ENCODE measurements at regions not wholly inside any gene's neighbourhood (a gene's known extent, or its start where the extent isn't known, plus 50 kb on each side); places are given as distances from the start of the nearest gene placed in this dataset.
"Not testable (repeated sequence)": the region's sequence is repeated elsewhere in the genome, so short reads cannot be mapped to it uniquely, and the experiment has no call there.

DNA sequence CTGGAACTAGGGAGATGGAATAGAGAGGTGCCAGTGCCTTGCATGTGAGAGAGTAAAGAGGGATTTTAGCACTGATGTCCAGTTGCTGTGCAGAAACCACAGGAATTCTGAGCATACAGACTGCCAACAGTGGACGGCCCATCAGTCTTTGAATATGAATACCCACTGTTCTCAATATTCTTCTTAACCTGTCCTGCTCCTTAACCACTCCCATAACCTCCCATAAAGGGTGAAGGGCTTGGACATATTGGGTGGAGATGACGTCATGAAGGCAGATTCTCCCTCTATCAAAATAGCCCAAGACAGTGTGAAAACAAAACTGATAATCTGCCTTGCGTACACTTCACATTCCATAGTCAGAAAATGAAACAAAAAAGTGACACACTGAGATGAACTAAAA lies 1313.7 kb upstream of the PABPC4L start:
- Mint-ChIP-seq H3K27ac (no peak overlapping the region), H3K4me1 (ENCODE audit: low read depth) (no peaks in the 10 kb centered on the region), H3K36me3 (ENCODE audit: low read depth) (no peaks in the 10 kb centered on the region), H3K9me3 (peaks cover 14% of the 10 kb centered on the region), H3K27me3 (ENCODE audit: low read depth) (no peaks in the 10 kb centered on the region), H3K4me3 (no peak overlapping the region)
- DNase-seq (ENCODE audit: low spot score): no peak

DNA sequence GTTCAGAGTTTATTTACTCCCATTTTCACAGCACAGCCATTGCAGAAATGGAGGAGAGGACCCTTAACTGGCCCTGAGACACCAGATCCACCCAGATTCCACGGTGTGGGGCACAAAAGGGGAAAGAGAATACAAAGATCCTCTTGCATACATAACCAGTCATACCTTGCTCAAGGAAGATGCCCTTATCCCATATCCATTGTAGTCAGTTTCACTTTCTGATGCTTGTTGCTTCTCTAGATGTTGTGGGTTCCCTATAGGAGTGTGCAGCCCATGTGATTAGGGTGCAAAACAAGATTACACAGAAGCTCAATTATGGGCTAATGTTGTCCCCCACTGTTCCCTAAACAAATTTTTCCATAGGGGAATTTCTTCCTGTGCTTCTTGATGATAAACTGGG lies 1309.0 kb upstream of the PABPC4L start:
- Mint-ChIP-seq H3K4me3 (no peak overlapping the region), H3K27me3 (ENCODE audit: low read depth) (no peaks in the 10 kb centered on the region), H3K9me3 (peaks cover 7% of the 10 kb centered on the region), H3K4me1 (ENCODE audit: low read depth) (no peaks in the 10 kb centered on the region), H3K36me3 (ENCODE audit: low read depth) (no peaks in the 10 kb centered on the region), H3K27ac (no peak overlapping the region)
- DNase-seq (ENCODE audit: low spot score): no peak

DNA sequence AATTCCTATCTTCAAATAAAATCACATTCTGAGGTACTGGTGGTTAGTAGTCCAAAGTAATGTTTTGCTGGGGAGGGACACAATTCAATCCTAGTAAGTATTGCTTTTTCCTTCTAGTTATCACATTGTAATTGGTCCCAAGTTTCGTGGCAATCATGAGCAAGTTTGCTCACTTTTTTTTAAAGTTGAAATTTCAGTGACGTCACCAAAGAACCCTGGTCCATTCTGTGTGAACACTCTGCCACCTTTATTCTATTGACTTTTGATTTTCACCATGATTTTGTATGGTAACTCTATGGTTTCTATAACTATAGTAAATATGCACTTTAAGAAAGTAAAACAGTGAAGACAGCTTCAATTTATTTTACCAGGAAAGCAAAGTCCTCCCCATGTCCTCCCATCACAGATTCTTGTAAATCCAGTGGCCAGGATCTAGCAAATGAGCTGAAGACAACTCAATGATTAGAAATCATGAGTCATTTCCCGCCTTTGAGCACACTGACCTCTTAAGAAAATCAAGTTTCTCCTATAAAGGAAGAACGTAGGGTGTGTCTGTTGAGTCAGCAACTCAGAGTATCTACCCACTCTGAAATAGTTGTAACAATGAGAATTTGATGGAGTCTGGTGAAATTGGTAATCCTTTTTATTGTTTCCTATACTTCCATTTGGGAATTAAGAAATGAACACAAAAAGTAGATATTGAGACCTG lies 1306.6 kb upstream of the PABPC4L start:
- Mint-ChIP-seq H3K9me3 (peaks cover 6% of the 10 kb centered on the region), H3K4me3 (no peak overlapping the region), H3K27me3 (ENCODE audit: low read depth) (no peaks in the 10 kb centered on the region), H3K27ac (no peak overlapping the region), H3K4me1 (ENCODE audit: low read depth) (no peaks in the 10 kb centered on the region), H3K36me3 (ENCODE audit: low read depth) (no peaks in the 10 kb centered on the region)
- no peak for DNase-seq (ENCODE audit: low spot score)

DNA sequence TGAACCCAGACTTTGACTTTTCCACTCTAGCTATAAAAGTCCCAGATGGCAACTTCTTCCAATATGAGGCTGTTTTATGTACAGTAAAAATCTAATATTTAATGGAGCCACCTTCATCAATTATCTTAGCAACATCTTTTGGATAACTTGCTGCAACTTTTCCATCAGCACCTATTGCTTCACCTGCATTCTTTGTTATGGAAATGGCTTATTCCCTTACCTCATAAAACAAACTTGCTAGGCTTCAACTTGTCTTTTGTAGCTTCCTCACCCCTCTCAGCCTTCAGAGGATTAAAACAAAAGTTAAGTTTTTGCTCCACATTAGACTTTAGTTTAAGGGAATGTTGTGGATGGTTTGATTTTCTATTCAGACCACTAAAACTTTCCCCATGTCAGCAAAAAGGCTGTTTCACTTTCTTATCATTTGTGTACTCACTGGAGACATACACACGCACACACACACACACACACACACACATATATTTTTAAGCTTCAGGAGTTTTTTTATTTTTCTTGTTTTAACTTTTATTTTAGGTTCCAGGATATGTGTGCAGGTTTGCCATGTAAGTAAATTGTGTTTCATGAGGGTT lies 1296.1 kb upstream of the PABPC4L start:
- Mint-ChIP-seq H3K36me3 (ENCODE audit: low read depth) (no peaks in the 10 kb centered on the region), H3K4me3 (no peak overlapping the region), H3K9me3 (peaks cover 13% of the 10 kb centered on the region), H3K4me1 (ENCODE audit: low read depth) (no peaks in the 10 kb centered on the region), H3K27ac (no peak overlapping the region), H3K27me3 (ENCODE audit: low read depth) (no peaks in the 10 kb centered on the region)
- no peak for DNase-seq (ENCODE audit: low spot score)

DNA sequence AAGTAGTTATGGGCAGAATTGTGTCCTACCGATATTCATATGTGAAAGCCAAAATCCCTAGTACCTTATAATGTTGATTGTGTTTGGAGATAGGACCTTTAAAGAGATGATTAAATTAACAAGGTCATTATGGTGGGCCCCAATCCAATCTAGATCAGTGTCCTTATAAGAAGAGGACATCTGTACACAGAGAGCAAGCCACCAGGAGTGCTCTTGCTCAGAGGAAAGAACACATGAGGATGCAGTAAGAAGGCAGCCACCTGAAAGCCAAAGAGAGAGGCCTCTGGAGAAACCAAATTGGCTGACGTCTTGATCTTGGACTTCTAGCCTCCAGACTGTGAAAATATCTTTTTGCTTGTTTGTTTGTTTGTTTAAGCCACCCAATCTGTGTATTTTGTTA lies 1290.8 kb upstream of the PABPC4L start:
- no peaks in the 10 kb centered on the region for H3K4me1 Mint-ChIP-seq (ENCODE audit: low read depth)
- peaks cover 8% of the 10 kb centered on the region for H3K9me3 Mint-ChIP-seq
- H3K27me3 Mint-ChIP-seq (ENCODE audit: low read depth): no peaks in the 10 kb centered on the region
- no peak overlapping the region for H3K27ac Mint-ChIP-seq
- H3K4me3 Mint-ChIP-seq: no peak overlapping the region
- H3K36me3 Mint-ChIP-seq (ENCODE audit: low read depth): no peaks in the 10 kb centered on the region
- no peak for DNase-seq (ENCODE audit: low spot score)

DNA sequence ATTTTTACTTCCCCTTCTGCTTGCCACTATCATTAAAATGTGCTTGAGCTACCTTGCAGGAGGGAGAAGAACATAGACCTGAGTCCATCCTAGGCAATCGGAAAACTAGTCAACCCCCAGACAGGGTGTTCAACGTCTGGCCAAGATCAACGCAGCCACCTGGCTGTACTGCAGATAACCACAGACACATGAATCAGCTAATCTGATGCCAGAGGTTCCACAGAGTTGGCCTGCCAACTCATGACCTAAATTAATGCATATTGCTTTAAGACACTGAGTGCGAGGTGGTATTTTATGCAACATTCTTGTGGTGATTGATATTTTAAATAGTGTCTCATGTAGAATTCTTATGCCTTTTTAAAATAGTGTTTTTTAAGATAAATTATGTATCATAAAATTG lies 1283.8 kb upstream of the PABPC4L start:
- no peak overlapping the region for H3K4me3 Mint-ChIP-seq
- H3K36me3 Mint-ChIP-seq (ENCODE audit: low read depth): no peaks in the 10 kb centered on the region
- no peak overlapping the region for H3K27ac Mint-ChIP-seq
- no peak for DNase-seq (ENCODE audit: low spot score)
- peaks cover 9% of the 10 kb centered on the region for H3K9me3 Mint-ChIP-seq
- no peaks in the 10 kb centered on the region for H3K4me1 Mint-ChIP-seq (ENCODE audit: low read depth)
- H3K27me3 Mint-ChIP-seq (ENCODE audit: low read depth): no peaks in the 10 kb centered on the region

DNA sequence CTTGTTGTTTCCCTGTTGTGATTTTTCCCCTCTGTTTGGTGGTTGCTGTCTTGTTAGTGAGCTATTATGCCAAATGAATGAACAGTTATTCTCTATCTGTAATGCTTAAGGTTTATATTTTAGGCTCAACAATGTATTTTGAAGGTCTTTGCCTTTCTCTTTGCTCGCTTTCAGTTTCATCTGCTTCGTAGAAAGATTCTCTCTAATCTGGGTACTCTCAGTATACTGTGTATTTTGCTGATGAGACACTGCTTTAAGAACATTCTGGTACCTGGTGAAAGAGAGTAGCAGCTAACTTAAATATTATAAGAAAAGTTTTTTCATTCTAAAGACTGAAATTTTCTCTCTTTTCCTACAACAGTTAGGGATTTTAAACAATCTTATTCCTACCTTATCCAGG lies 1274.7 kb upstream of the PABPC4L start:
- H3K36me3 Mint-ChIP-seq (ENCODE audit: low read depth): no peaks in the 10 kb centered on the region
- H3K27me3 Mint-ChIP-seq (ENCODE audit: low read depth): no peaks in the 10 kb centered on the region
- no peak overlapping the region for H3K4me3 Mint-ChIP-seq
- H3K4me1 Mint-ChIP-seq (ENCODE audit: low read depth): no peaks in the 10 kb centered on the region
- DNase-seq (ENCODE audit: low spot score): no peak
- peaks cover 8% of the 10 kb centered on the region for H3K9me3 Mint-ChIP-seq
- no peak overlapping the region for H3K27ac Mint-ChIP-seq

DNA sequence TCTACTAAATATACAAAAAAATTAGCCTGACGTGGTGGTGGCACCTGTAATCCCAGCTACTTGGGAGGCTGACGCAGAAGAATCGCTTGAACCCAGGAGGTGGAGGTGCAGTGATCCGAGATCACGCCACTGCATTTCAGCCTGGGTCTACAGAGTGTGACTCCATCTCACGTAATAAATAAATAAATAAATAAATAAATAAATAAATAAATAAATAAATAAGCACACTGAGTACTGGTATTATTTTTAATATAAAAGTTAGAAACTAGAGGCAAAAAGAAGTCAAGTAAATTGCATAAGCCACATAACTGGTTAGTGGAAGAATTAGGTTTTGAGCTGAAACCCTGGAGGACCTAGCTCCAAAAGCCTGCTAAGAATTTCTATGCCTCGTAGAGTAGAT lies 1262.7 kb upstream of the PABPC4L start:
- H3K27ac Mint-ChIP-seq: no peak overlapping the region
- no peaks in the 10 kb centered on the region for H3K27me3 Mint-ChIP-seq (ENCODE audit: low read depth)
- no peak overlapping the region for H3K4me3 Mint-ChIP-seq
- peaks cover 17% of the 10 kb centered on the region for H3K9me3 Mint-ChIP-seq
- no peaks in the 10 kb centered on the region for H3K4me1 Mint-ChIP-seq (ENCODE audit: low read depth)
- no peaks in the 10 kb centered on the region for H3K36me3 Mint-ChIP-seq (ENCODE audit: low read depth)
- DNase-seq (ENCODE audit: low spot score): no peak

DNA sequence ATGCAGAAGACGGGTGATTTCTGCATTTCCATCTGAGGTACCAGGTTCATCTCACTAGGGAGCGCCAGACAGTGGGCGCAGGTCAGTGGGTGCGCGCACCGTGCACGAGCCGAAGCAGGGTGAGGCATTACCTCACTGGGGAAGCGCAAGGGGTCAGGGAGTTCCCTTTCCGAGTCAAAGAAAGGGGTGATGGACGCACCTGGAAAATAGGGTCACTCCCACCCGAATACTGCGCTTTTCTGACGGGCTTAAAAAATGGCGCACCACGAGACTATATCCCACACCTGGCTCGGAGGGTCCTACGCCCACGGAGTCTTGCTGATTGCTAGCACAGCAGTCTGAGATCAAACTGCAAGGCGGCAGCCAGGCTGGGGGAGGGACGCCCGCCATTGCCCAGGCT lies 1246.0 kb upstream of the PABPC4L start:
- H3K4me1 Mint-ChIP-seq (ENCODE audit: low read depth); DNase-seq (ENCODE audit: low spot score); H3K9me3 Mint-ChIP-seq; H3K27me3 Mint-ChIP-seq (ENCODE audit: low read depth); H3K27ac Mint-ChIP-seq; H3K36me3 Mint-ChIP-seq (ENCODE audit: low read depth); H3K4me3 Mint-ChIP-seq: not testable (repeated sequence)

DNA sequence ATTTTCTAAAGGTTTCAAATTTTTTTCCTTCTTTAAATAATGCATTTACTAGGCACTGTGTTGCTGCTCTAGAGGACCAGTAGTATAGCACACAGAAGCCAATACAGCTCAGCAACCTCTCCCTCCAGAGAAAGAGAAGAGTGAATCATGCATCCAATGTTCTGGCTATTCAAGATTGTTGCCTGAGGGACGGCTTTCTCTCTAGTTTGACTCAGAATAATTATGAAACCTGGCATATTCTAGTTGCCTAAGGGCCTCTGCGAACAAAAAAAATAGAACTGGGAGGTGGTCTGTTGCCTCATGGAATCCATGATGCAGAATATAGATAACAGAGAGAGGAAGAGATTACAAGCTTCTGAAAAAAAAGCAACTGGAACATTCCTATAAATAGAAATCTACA lies 1233.3 kb upstream of the PABPC4L start:
- Mint-ChIP-seq H3K4me1 (ENCODE audit: low read depth) (no peaks in the 10 kb centered on the region), H3K9me3 (peaks cover 15% of the 10 kb centered on the region), H3K27ac (no peak overlapping the region), H3K27me3 (ENCODE audit: low read depth) (no peaks in the 10 kb centered on the region), H3K36me3 (ENCODE audit: low read depth) (no peaks in the 10 kb centered on the region), H3K4me3 (no peak overlapping the region)
- no peak for DNase-seq (ENCODE audit: low spot score)

DNA sequence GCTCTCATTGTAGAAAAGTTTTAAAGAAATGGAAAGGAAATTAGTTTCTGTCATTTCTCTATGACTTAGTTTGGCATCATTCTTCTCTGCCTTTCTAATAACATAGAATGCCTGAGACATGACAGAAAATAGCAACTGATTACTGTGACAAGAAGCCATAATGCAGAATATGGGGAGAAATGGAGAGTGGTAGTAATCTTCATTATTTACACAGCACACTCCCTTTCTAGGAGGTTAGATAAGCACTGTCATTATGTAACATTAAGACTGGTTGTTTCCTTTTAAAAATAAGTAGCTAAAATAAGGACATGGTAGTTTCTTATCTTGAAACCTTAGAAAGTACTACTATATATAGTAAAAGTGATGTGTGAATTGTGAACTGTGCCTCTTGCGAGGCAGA lies 1227.9 kb upstream of the PABPC4L start:
- DNase-seq (ENCODE audit: low spot score): no peak
- H3K4me3 Mint-ChIP-seq: no peak overlapping the region
- H3K36me3 Mint-ChIP-seq (ENCODE audit: low read depth): no peaks in the 10 kb centered on the region
- no peaks in the 10 kb centered on the region for H3K27me3 Mint-ChIP-seq (ENCODE audit: low read depth)
- no peaks in the 10 kb centered on the region for H3K4me1 Mint-ChIP-seq (ENCODE audit: low read depth)
- H3K9me3 Mint-ChIP-seq: no peaks in the 10 kb centered on the region
- no peak overlapping the region for H3K27ac Mint-ChIP-seq

DNA sequence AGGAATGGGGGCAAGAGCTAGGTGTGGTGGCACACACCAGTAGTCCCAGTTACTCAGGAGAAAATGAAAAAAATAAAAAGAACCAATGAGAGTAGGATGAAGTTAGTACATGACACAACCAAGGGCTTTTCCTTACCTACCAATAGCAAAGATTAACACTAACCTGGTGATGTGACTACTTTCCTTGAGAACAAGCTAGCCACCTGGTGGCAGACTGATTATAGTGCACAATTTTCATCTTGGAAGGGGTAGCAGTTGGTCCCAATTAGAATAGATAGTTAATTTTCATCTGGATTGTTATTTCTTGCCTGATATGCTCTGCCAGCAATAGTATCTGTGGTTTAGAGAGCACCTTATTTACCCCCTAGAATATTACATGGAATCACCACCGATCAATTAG lies 1216.8 kb upstream of the PABPC4L start:
- Mint-ChIP-seq H3K4me3 (no peak overlapping the region), H3K27me3 (ENCODE audit: low read depth) (no peaks in the 10 kb centered on the region), H3K9me3 (peaks cover 4% of the 10 kb centered on the region), H3K27ac (no peak overlapping the region), H3K36me3 (ENCODE audit: low read depth) (no peaks in the 10 kb centered on the region), H3K4me1 (ENCODE audit: low read depth) (no peaks in the 10 kb centered on the region)
- no peak for DNase-seq (ENCODE audit: low spot score)

DNA sequence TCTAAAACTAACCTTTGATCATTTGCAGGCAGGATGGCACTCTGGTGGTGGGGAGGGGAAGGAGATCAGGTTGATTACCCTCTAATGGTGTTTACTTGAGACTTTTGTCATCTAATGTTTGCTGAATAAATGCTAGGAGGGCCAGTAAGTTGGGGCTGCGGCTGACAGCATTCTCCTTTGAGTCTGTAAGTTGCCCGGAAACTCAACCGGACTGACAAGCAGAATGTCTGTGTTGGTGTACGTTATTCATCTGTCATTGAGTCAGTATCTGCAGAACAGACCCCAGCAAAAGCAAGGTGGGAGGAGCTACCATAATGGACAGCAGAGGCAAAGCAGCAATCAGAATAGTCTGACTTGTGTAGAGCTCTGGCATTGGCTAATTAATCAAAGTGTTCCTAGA lies 1210.6 kb upstream of the PABPC4L start:
- Mint-ChIP-seq H3K4me1 (ENCODE audit: low read depth) (no peaks in the 10 kb centered on the region), H3K4me3 (no peak overlapping the region), H3K9me3 (peaks cover 9% of the 10 kb centered on the region), H3K27ac (no peak overlapping the region), H3K36me3 (ENCODE audit: low read depth) (no peaks in the 10 kb centered on the region), H3K27me3 (ENCODE audit: low read depth) (no peaks in the 10 kb centered on the region)
- DNase-seq (ENCODE audit: low spot score): no peak

DNA sequence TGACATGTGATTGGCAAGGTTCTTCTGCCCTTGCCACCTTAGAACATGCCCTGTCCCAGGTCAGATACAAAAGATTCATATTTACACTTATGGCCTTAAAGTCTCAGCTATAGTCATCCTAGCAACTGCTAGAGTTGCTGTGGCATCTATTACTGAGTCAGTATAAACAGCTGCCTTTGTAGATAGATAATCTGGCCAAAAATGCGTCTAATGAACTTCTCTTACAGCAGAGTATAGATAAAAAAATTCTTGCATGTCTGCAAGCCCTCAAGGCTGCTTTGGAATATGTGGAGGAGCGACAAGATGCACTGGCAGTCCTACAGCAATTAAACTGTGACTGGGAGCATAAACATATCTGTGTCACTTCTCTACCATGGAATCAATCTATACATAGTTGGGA lies 1209.7 kb upstream of the PABPC4L start:
- H3K27me3 Mint-ChIP-seq (ENCODE audit: low read depth): no peaks in the 10 kb centered on the region
- no peak overlapping the region for H3K4me3 Mint-ChIP-seq
- no peaks in the 10 kb centered on the region for H3K4me1 Mint-ChIP-seq (ENCODE audit: low read depth)
- no peak overlapping the region for H3K27ac Mint-ChIP-seq
- no peak for DNase-seq (ENCODE audit: low spot score)
- H3K36me3 Mint-ChIP-seq (ENCODE audit: low read depth): no peaks in the 10 kb centered on the region
- H3K9me3 Mint-ChIP-seq: peaks cover 9% of the 10 kb centered on the region

DNA sequence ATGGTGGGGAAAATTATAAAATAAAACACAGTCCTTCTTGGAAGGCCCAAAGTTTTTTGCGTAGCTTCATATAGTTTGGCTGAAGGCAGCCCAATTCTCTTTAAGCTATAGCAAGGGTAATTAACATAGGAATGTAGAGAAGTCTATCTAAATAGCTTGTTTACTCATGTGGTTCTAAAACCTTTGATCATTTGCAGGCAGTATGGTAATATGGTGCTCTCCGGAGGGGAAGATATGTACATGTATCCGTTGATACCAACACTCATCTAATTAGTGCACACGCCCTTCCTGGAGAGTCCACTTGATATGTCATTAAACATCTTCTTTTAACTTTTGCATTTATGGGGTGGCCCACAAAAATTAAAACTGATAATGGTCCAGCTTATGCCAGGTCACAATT lies 1207.7 kb upstream of the PABPC4L start:
- not testable (repeated sequence) for H3K27ac Mint-ChIP-seq; DNase-seq (ENCODE audit: low spot score); H3K27me3 Mint-ChIP-seq (ENCODE audit: low read depth); H3K4me3 Mint-ChIP-seq; H3K4me1 Mint-ChIP-seq (ENCODE audit: low read depth); H3K36me3 Mint-ChIP-seq (ENCODE audit: low read depth)
- H3K9me3 Mint-ChIP-seq: peaks cover 18% of the 10 kb centered on the region
